Neural cell (in vitro differentiated cells): ENCODE measurements at regions not wholly inside any gene's neighbourhood (a gene's known extent, or its start where the extent isn't known, plus 50 kb on each side); places are given as distances from the start of the nearest gene placed in this dataset.

ENCODE experiments used
- H2AFZ ChIP-seq: fragments of 200-600, 300-800 bp; sonication (generic), shearing (Covaris generic); 2 replicates; pipeline ENCODE4 v1.6.0; 2014; ENCODE audit warnings: low read depth, mild to moderate bottlenecking, antibody characterized with exemption, low read length, moderate library complexity
- H3F3A ChIP-seq: fragments of 200-600 bp; shearing (Covaris generic); 2 replicates; pipeline ENCODE4 v1.6.1; 2016; ENCODE audit warnings: mild to moderate bottlenecking, moderate library complexity, mixed read lengths, antibody characterized with exemption, low read length; ENCODE audit not compliant: insufficient read depth, poor library complexity, severe bottlenecking
- H3K27ac ChIP-seq: fragments of 200-600, 300-800 bp; sonication (generic), shearing (Covaris generic); 2 replicates; pipeline ENCODE4 v1.5.1; 2014; ENCODE audit warnings: mild to moderate bottlenecking, low read length, moderate library complexity
- H3K27me3 ChIP-seq: fragments of 300-800, 200-600 bp; sonication (generic), shearing (Covaris generic); 2 replicates; pipeline ENCODE4 v1.6.0; 2014; ENCODE audit warnings: mild to moderate bottlenecking, low read depth, low read length, moderate library complexity; ENCODE audit not compliant: insufficient read depth
- H3K36me3 ChIP-seq: fragments of 300-800, 200-600 bp; sonication (generic), shearing (Covaris generic); 2 replicates; pipeline ENCODE4 v1.5.1; 2014; ENCODE audit warnings: mild to moderate bottlenecking, antibody characterized with exemption, low read length, moderate library complexity; ENCODE audit not compliant: insufficient read depth
- H3K4me2 ChIP-seq: fragments of 300-800, 200-600 bp; sonication (generic), shearing (Covaris generic); 2 replicates; pipeline ENCODE4 v1.6.0; 2014; ENCODE audit warnings: mild to moderate bottlenecking, low read length
- H3K4me3 ChIP-seq: fragments of 300-800, 200-600 bp; sonication (generic), shearing (Covaris generic); 2 replicates; pipeline ENCODE4 v1.5.1; 2014; ENCODE audit warnings: mild to moderate bottlenecking, low read length, moderate library complexity
- H3K79me2 ChIP-seq: fragments of 200-600 bp; shearing (Covaris generic); replicated peaks from 2 replicates; pipeline ENCODE4 v1.6.0; 2014; ENCODE audit warnings: mild to moderate bottlenecking, low read length, moderate library complexity; ENCODE audit not compliant: insufficient read depth
- H3K9ac ChIP-seq: fragments of 300-800, 200-600 bp; sonication (generic), shearing (Covaris generic); 2 replicates; pipeline ENCODE4 v1.6.1; 2016; ENCODE audit warnings: mild to moderate bottlenecking, low read length, mixed read lengths
- H3K9me2 ChIP-seq: fragments of 200-600 bp; shearing (Covaris generic); 2 replicates; pipeline ENCODE4 v1.6.1; 2016; ENCODE audit warnings: mild to moderate bottlenecking, low read length, mixed read lengths; ENCODE audit not compliant: insufficient read depth
- H3K9me3 ChIP-seq: fragments of 200-600, 300-800 bp; sonication (generic), shearing (Covaris generic); 2 replicates; pipeline ENCODE4 v1.6.1; 2016; ENCODE audit warnings: mild to moderate bottlenecking, mixed run types, low read length, moderate library complexity, mixed read lengths
- H4K20me1 ChIP-seq: fragments of 200-600 bp; shearing (Covaris generic); 2 replicates; pipeline ENCODE4 v1.6.1; 2016; ENCODE audit warnings: mild to moderate bottlenecking, mixed run types; ENCODE audit not compliant: insufficient read depth
- EP300 ChIP-seq: fragments of 450-650 bp; conservative IDR thresholded peaks from 2 replicates; pipeline ENCODE4 v1.6.1; 2014; ENCODE audit warnings: antibody characterized with exemption, mild to moderate bottlenecking, moderate library complexity; ENCODE audit not compliant: poor library complexity, severe bottlenecking
- EZH2 ChIP-seq: fragments of 200-600, 300-800 bp; shearing (Covaris generic), sonication (generic); IDR thresholded peaks from 2 replicates; pipeline ENCODE4 v1.6.1; 2014; ENCODE audit warnings: antibody characterized with exemption, low read length, borderline replicate concordance, mild to moderate bottlenecking; ENCODE audit not compliant: insufficient read depth, poor library complexity, severe bottlenecking
- MXI1 ChIP-seq: fragments of 450-650 bp; conservative IDR thresholded peaks from 2 replicates; pipeline ENCODE4 v1.6.1; 2014; ENCODE audit warnings: antibody characterized with exemption, mild to moderate bottlenecking; ENCODE audit not compliant: poor library complexity, severe bottlenecking
- POLR2AphosphoS5 ChIP-seq: IDR thresholded peaks from 2 replicates; pipeline ENCODE4 v1.6.1; 2012
- RAD21 ChIP-seq: fragments of 450-650 bp; conservative IDR thresholded peaks from 2 replicates; pipeline ENCODE4 v1.6.1; 2014; ENCODE audit warnings: antibody characterized with exemption, mild to moderate bottlenecking, moderate library complexity
- SMC3 ChIP-seq: fragments of 450-650 bp; conservative IDR thresholded peaks from 2 replicates; pipeline ENCODE4 v1.6.1; 2014; ENCODE audit warnings: antibody characterized with exemption, mild to moderate bottlenecking, moderate library complexity; ENCODE audit not compliant: poor library complexity
- TAF1 ChIP-seq: IDR thresholded peaks from 2 replicates; pipeline ENCODE4 v1.6.1; 2012; ENCODE audit warnings: low read depth
- TF ChIP-seq, protein P1 (sequence below): fragments of 450-650 bp; IDR thresholded peaks from 2 replicates; pipeline ENCODE4 v1.5.1; 2014; ENCODE audit warnings: antibody characterized with exemption, mild to moderate bottlenecking, moderate library complexity; ENCODE audit not compliant: poor library complexity, severe bottlenecking
- TF ChIP-seq, protein P2 (sequence below): IDR thresholded peaks from 2 replicates; pipeline ENCODE4 v1.6.1; 2012; ENCODE audit warnings: borderline replicate concordance

DNA sequence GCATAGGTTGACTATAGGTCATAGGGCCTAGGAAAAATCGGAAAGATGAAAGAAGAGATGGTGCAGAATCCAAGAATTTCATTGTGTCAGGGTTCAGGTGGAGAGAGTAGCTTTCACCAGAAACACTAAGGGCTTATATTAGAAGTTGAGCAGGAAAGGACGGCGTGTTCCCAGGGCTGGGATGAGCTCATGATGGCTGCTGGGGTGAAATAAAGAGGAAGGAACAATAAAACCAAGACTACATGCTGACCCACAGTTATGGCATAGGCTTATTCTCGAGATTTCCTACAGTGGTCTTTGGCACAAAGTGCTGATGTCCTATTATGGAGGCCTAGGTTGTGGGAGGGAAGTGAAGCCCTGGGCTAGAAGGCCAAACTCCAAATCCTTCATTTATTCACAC, 195.8 kb downstream of the PTEN start:
- H3K9me3 ChIP-seq: no peaks in the 10 kb centered on the region

DNA sequence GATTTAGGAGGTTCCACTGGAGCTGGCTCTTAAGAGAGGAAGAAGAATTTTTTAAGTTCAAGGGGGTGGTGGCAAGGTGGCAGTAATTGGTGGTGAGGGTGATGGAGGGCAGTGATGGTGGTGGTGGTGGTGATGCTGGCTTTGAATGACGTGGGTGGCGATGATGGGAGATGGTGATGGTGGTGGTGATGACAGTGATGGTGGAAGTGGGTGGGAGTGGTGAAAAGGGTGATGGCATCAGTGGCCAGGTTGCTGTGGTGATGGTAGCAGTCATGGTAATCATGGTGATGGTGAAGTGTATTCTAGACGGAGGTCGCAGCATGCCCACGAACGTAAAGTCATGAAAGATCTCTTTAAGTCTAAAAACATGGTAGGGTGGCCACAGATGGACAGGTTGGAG, 197.3 kb downstream of the PTEN start:
- Histone ChIP-seq H3K9me3 (no peaks in the 10 kb centered on the region), H3K9me2 (no peaks in the 10 kb centered on the region), H3K4me2 (no peak overlapping the region), H3K27ac (no peak overlapping the region), H3K4me3 (no peak overlapping the region), H3K27me3 (no peaks in the 10 kb centered on the region), H3K36me3 (no peaks in the 10 kb centered on the region), H3F3A (no peaks in the 10 kb centered on the region), H3K79me2 (no peaks in the 10 kb centered on the region), H2AFZ (no peak overlapping the region), H4K20me1 (no peaks in the 10 kb centered on the region), H3K9ac (no peak overlapping the region)
- TF ChIP-seq, protein P1, sequence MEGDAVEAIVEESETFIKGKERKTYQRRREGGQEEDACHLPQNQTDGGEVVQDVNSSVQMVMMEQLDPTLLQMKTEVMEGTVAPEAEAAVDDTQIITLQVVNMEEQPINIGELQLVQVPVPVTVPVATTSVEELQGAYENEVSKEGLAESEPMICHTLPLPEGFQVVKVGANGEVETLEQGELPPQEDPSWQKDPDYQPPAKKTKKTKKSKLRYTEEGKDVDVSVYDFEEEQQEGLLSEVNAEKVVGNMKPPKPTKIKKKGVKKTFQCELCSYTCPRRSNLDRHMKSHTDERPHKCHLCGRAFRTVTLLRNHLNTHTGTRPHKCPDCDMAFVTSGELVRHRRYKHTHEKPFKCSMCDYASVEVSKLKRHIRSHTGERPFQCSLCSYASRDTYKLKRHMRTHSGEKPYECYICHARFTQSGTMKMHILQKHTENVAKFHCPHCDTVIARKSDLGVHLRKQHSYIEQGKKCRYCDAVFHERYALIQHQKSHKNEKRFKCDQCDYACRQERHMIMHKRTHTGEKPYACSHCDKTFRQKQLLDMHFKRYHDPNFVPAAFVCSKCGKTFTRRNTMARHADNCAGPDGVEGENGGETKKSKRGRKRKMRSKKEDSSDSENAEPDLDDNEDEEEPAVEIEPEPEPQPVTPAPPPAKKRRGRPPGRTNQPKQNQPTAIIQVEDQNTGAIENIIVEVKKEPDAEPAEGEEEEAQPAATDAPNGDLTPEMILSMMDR: no peak
- TF ChIP-seq EZH2 (no peak), MXI1 (no peak), EP300 (no peak), TAF1 (no peak), POLR2AphosphoS5 (no peak)

More for the DNA sequence above, 195.8 kb downstream of the PTEN start:
- Histone ChIP-seq H4K20me1 (no peaks in the 10 kb centered on the region), H3K79me2 (no peaks in the 10 kb centered on the region), H3F3A (no peaks in the 10 kb centered on the region), H3K9me2 (no peaks in the 10 kb centered on the region), H3K4me3 (no peak overlapping the region), H3K9ac (no peak overlapping the region), H3K27ac (no peak overlapping the region), H3K4me2 (no peak overlapping the region), H3K27me3 (no peaks in the 10 kb centered on the region), H3K36me3 (no peaks in the 10 kb centered on the region), H2AFZ (no peak overlapping the region)
- TF ChIP-seq, protein P2, sequence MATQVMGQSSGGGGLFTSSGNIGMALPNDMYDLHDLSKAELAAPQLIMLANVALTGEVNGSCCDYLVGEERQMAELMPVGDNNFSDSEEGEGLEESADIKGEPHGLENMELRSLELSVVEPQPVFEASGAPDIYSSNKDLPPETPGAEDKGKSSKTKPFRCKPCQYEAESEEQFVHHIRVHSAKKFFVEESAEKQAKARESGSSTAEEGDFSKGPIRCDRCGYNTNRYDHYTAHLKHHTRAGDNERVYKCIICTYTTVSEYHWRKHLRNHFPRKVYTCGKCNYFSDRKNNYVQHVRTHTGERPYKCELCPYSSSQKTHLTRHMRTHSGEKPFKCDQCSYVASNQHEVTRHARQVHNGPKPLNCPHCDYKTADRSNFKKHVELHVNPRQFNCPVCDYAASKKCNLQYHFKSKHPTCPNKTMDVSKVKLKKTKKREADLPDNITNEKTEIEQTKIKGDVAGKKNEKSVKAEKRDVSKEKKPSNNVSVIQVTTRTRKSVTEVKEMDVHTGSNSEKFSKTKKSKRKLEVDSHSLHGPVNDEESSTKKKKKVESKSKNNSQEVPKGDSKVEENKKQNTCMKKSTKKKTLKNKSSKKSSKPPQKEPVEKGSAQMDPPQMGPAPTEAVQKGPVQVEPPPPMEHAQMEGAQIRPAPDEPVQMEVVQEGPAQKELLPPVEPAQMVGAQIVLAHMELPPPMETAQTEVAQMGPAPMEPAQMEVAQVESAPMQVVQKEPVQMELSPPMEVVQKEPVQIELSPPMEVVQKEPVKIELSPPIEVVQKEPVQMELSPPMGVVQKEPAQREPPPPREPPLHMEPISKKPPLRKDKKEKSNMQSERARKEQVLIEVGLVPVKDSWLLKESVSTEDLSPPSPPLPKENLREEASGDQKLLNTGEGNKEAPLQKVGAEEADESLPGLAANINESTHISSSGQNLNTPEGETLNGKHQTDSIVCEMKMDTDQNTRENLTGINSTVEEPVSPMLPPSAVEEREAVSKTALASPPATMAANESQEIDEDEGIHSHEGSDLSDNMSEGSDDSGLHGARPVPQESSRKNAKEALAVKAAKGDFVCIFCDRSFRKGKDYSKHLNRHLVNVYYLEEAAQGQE: no peak
- no peak for TF ChIP-seq TAF1
- no peak for TF ChIP-seq EZH2
- TF ChIP-seq POLR2AphosphoS5: no peak
- no peak for TF ChIP-seq EP300
- no peak for TF ChIP-seq MXI1
- TF ChIP-seq, protein P1: no peak
- TF ChIP-seq RAD21: no peak
- TF ChIP-seq SMC3: no peak
